Epithelial cell of esophagus (primary cell): ENCODE measurements at regions not wholly inside any gene's neighbourhood (a gene's known extent, or its start where the extent isn't known, plus 50 kb on each side); places are given as distances from the start of the nearest gene placed in this dataset.

Source experiments
- DNase-seq: peaks from one replicate; pipeline ENCODE4 v3.0.0; 2010; ENCODE audit warnings: low read depth
- H3K4me3 ChIP-seq: 2 replicates; pipeline ENCODE4 v1.5.1; 2011; ENCODE audit warnings: mild to moderate bottlenecking, low read length, control low read depth
- CTCF ChIP-seq: IDR thresholded peaks from 2 replicates; pipeline ENCODE4 v1.5.1; 2011; ENCODE audit warnings: low read depth, mild to moderate bottlenecking, low read length, control low read depth, inconsistent platforms; ENCODE audit not compliant: insufficient read depth; ENCODE audit errors: missing control alignments

DNA sequence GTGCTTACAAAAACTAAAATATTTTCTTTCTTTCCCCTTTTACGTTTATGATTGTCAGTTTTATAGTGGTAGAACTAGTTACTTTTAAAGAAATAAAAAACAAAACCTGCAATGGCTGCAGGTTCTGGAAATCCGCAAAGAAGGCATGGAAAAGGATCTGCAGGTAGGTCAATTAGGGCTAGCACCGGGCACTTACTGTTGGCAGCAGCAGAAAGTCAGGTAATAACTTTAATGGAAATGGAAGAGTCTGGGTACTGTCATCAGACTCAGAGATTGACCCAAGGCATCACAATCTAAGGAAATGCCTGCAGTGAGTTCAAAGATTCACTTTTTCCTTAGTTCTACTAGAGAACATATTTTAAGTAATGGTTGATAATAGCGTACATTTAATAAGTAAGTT lies 1136.3 kb upstream of the B3GALT2 start:
- no peak overlapping the region for H3K4me3 ChIP-seq
- no peak for DNase-seq
- TF ChIP-seq CTCF = no peak

GRCh38 chr1:194318790-194319280 lies 1132.4 kb upstream of the B3GALT2 start:
- DNase-seq = no peak
- no peak overlapping the region for H3K4me3 ChIP-seq

GRCh38 chr1:194309697-194310096 lies 1123.3 kb upstream of the B3GALT2 start:
- no peak for TF ChIP-seq CTCF
- DNase-seq = no peak
- H3K4me3 ChIP-seq = no peak overlapping the region

More at GRCh38 chr1:194318790-194319280, 1132.4 kb upstream of the B3GALT2 start:
- no peak for TF ChIP-seq CTCF

- H3K4me3 ChIP-seq = no peak overlapping the region
- TF ChIP-seq CTCF = no peak
- DNase-seq = no peak
These were observed 1122.9 kb upstream of the B3GALT2 start for GRCh38 chr1:194309269-194309668.

DNA sequence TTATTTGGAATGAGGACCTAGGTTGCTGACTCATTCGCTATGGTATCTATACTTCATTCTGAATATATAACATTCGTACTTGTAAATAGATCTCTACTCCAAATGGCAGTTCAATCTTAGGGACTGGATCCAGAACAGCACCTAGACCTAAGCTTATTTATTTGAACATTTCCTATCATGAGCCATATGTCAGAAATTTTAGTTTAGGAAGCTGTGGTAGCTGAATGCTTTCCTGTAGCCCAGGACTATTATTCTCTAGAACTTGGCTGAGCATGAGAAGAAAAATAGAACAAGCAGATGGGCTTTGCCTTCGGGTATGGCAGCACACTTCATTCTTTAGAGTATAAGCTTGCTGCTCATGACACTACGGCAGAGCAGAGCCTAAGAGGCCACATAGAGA lies 1114.4 kb upstream of the B3GALT2 start:
- DNase-seq = no peak
- TF ChIP-seq CTCF = no peak
- H3K4me3 ChIP-seq = no peak overlapping the region

DNA sequence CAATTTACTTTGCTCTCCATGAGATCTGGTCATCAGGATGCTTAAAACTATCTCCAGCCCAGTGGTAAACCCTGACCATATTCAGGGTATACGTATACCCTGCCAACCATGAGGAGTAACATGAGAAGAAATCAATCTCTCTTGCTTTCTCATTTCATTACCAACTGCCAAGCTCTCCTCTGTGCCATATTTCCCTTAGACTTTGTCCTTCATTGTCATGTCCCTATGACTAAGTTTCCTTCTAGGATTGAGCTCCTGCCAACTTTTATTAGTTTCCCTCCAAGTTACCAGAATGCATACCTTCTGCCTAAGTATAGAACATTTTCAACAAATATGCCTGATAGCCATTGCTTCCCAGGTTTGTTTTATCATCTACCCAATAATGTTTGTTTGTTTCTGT lies 1113.9 kb upstream of the B3GALT2 start:
- H3K4me3 ChIP-seq = no peak overlapping the region
- no peak for DNase-seq
- no peak for TF ChIP-seq CTCF

GRCh38 chr1:194298007-194298598 lies 1111.7 kb upstream of the B3GALT2 start:
- peak; percentile 25 for DNase-seq
- H3K4me3 ChIP-seq = no peak overlapping the region
- no peak for TF ChIP-seq CTCF
